Activated B cell treated with CpG ODN at 0.5 μM for 24 hours (primary cell): ENCODE measurements at regions not wholly inside any gene's neighbourhood (a gene's known extent, or its start where the extent isn't known, plus 50 kb on each side); places are given as distances from the start of the nearest gene placed in this dataset.

Experiments used
- ATAC-seq: fragments of 200-7000 bp; cut with Tn5 transposase; one replicate; pipeline ENCODE4 v1.10.0; 2021; ENCODE audit warnings: low read depth, mild to moderate bottlenecking, moderate library complexity
- CTCF ChIA-PET: fragments of 350-600 bp; sonication (Branson Sonifier 250); formaldehyde crosslinking; loops from one replicate; lab custom pipeline; 2021; ENCODE audit warnings: antibody characterized with exemption; lab: Charles Lee
- POLR2A ChIA-PET: fragments of 350-600 bp; sonication (Branson Sonifier 250); formaldehyde crosslinking; loops from one replicate; lab custom pipeline; 2021; ENCODE audit warnings: antibody characterized with exemption; lab: Charles Lee
- DNase-seq: peaks from one replicate; pipeline ENCODE4 v3.0.0; 2022
- H3K27ac Mint-ChIP-seq: one replicate; pipeline ENCODE4 v1.8.0; 2020; ENCODE audit warnings: mixed read lengths
- H3K27me3 Mint-ChIP-seq: one replicate; pipeline ENCODE4 v1.8.0; 2021; ENCODE audit warnings: mixed read lengths
- H3K36me3 Mint-ChIP-seq: one replicate; pipeline ENCODE4 v1.8.0; 2021; ENCODE audit warnings: low read depth, mixed read lengths
- H3K4me1 Mint-ChIP-seq: one replicate; pipeline ENCODE4 v1.8.0; 2021; ENCODE audit warnings: mixed read lengths
- H3K4me3 Mint-ChIP-seq: one replicate; pipeline ENCODE4 v1.8.0; 2020; ENCODE audit warnings: mild to moderate bottlenecking, mixed read lengths
- H3K9me3 Mint-ChIP-seq: one replicate; pipeline ENCODE4 v1.8.0; 2020; ENCODE audit warnings: mixed read lengths
- CTCF ChIP-seq: fragments of 200-600 bp; IDR thresholded peaks from one replicate; pipeline ENCODE4 v1.8.0; 2022; ENCODE audit warnings: antibody characterized with exemption, mild to moderate bottlenecking
- intact Hi-C: fragments of 100-400 bp; cut with micrococcal nuclease; formaldehyde crosslinking; loops from one replicate; pipeline ENCODE4 v1.15.1; 2024

GRCh38 chr16:65994291-65994690, 372.2 kb upstream of the CDH5 start:
- Mint-ChIP-seq H3K27ac (no peak overlapping the region), H3K27me3 (peaks cover 4% of the 10 kb centered on the region), H3K9me3 (no peaks in the 10 kb centered on the region), H3K4me3 (no peak overlapping the region), H3K4me1 (no peaks in the 10 kb centered on the region), H3K36me3 (no peaks in the 10 kb centered on the region)
- intact Hi-C loops, result no loop called here
- ChIA-PET CTCF (no interaction called here), POLR2A (no interaction called here)
- no peak for DNase-seq
- no peak for TF ChIP-seq CTCF
- ATAC-seq, result no peak

- DNase-seq (no peak), ATAC-seq (no peak)
- Mint-ChIP-seq H3K4me3 (no peak overlapping the region), H3K4me1 (no peaks in the 10 kb centered on the region), H3K9me3 (no peaks in the 10 kb centered on the region), H3K27ac (no peak overlapping the region), H3K36me3 (no peaks in the 10 kb centered on the region), H3K27me3 (peaks cover 2% of the 10 kb centered on the region)
- ChIA-PET CTCF (no interaction called here), POLR2A (no interaction called here)
- no peak for TF ChIP-seq CTCF
- intact Hi-C loops, result no loop called here
These were observed 375.3 kb upstream of the CDH5 start for GRCh38 chr16:65991149-65991701.

- ChIA-PET CTCF (no interaction called here), POLR2A (no interaction called here)
- no peak for ATAC-seq
- Mint-ChIP-seq H3K9me3 (no peaks in the 10 kb centered on the region), H3K27ac (no peak overlapping the region), H3K4me1 (no peaks in the 10 kb centered on the region), H3K27me3 (peaks cover 2% of the 10 kb centered on the region), H3K36me3 (no peaks in the 10 kb centered on the region), H3K4me3 (no peak overlapping the region)
- intact Hi-C loops, result no loop called here
- TF ChIP-seq CTCF, result no peak
- no peak for DNase-seq
These were observed 376.5 kb upstream of the CDH5 start for GRCh38 chr16:65989861-65990604.

GRCh38 chr16:65988024-65988595, 378.4 kb upstream of the CDH5 start:
- CTCF ChIA-PET, result no interaction called here
- H3K36me3 Mint-ChIP-seq, result no peaks in the 10 kb centered on the region
- no peak overlapping the region for H3K4me3 Mint-ChIP-seq
- H3K4me1 Mint-ChIP-seq, result no peaks in the 10 kb centered on the region
- DNase-seq (no peak), ATAC-seq (no peak)
- no peak for TF ChIP-seq CTCF
- no peak overlapping the region for H3K27ac Mint-ChIP-seq
- intact Hi-C loops, result no loop called here
- H3K27me3 Mint-ChIP-seq, result peaks cover 4% of the 10 kb centered on the region
- POLR2A ChIA-PET, result no interaction called here
- no peaks in the 10 kb centered on the region for H3K9me3 Mint-ChIP-seq

GRCh38 chr16:65984296-65984695, 382.2 kb upstream of the CDH5 start:
- H3K27me3 Mint-ChIP-seq, result peaks cover 4% of the 10 kb centered on the region
- H3K36me3 Mint-ChIP-seq, result no peaks in the 10 kb centered on the region
- intact Hi-C loops, result no loop called here
- no peak overlapping the region for H3K27ac Mint-ChIP-seq
- ChIA-PET CTCF (no interaction called here), POLR2A (no interaction called here)
- ATAC-seq (no peak), DNase-seq (no peak)
- H3K4me3 Mint-ChIP-seq, result no peak overlapping the region
- H3K4me1 Mint-ChIP-seq, result no peaks in the 10 kb centered on the region
- no peak for TF ChIP-seq CTCF
- no peaks in the 10 kb centered on the region for H3K9me3 Mint-ChIP-seq
